ENCODE measurements at regions not wholly inside any gene's neighbourhood (a gene's known extent, or its start where the extent isn't known, plus 50 kb on each side); places are given as distances from the start of the nearest gene placed in this dataset.
"Not testable (repeated sequence)": the region's sequence is repeated elsewhere in the genome, so short reads cannot be mapped to it uniquely, and the experiment has no call there.

- intact Hi-C loops (cut with DNase I) = no loop called here
- Histone ChIP-seq H3K4me3 (no peak overlapping the region), H3K27ac (no peak overlapping the region), H3K27me3 (ENCODE audit: low read depth) (peaks cover 21% of the 10 kb centered on the region), H3K4me1 (no peaks in the 10 kb centered on the region), H3K9me3 (no peaks in the 10 kb centered on the region), H3K36me3 (no peaks in the 10 kb centered on the region)
- DNase-seq (no peak), ATAC-seq (no peak)
- no peak for TF ChIP-seq CTCF (IDR thresholded peaks at IDR 0.05)
These were observed 50.5 kb upstream of the OTOS start for GRCh38 chr2:240191001-240191400.

- Histone ChIP-seq H3K9me3 (no peaks in the 10 kb centered on the region), H3K4me3 (no peak overlapping the region), H3K27me3 (ENCODE audit: low read depth) (peaks cover 21% of the 10 kb centered on the region), H3K27ac (no peak overlapping the region), H3K36me3 (no peaks in the 10 kb centered on the region), H3K4me1 (no peaks in the 10 kb centered on the region)
- ATAC-seq (no peak), DNase-seq (no peak)
- intact Hi-C loops (cut with DNase I) = no loop called here
- no peak for TF ChIP-seq CTCF (IDR thresholded peaks at IDR 0.05)
These were observed 52.2 kb upstream of the OTOS start for GRCh38 chr2:240192661-240193060.

GRCh38 chr2:240194341-240194762, 53.9 kb upstream of the OTOS start:
- H3K4me1 ChIP-seq; H3K27ac ChIP-seq; ATAC-seq; DNase-seq; H3K36me3 ChIP-seq; intact Hi-C loops (cut with DNase I); H3K9me3 ChIP-seq; H3K4me3 ChIP-seq: not testable (repeated sequence)
- peaks cover 24% of the 10 kb centered on the region for H3K27me3 ChIP-seq (ENCODE audit: low read depth)

- ATAC-seq (no peak), DNase-seq (no peak)
- Histone ChIP-seq H3K4me1 (no peaks in the 10 kb centered on the region), H3K36me3 (no peaks in the 10 kb centered on the region), H3K27me3 (ENCODE audit: low read depth) (peaks cover 25% of the 10 kb centered on the region), H3K27ac (no peak overlapping the region), H3K4me3 (no peak overlapping the region), H3K9me3 (no peaks in the 10 kb centered on the region)
- TF ChIP-seq CTCF (IDR thresholded peaks at IDR 0.05) = no peak
- intact Hi-C loops (cut with DNase I) = no loop called here
These were observed 54.9 kb upstream of the OTOS start for GRCh38 chr2:240195316-240195861.

- H3K36me3 ChIP-seq = no peaks in the 10 kb centered on the region
- DNase-seq (no peak), ATAC-seq (no peak)
- intact Hi-C loops (cut with DNase I) = no loop called here
- no peak overlapping the region for H3K27ac ChIP-seq
- peaks cover 13% of the 10 kb centered on the region for H3K27me3 ChIP-seq (ENCODE audit: low read depth)
- H3K9me3 ChIP-seq = no peaks in the 10 kb centered on the region
- H3K4me3 ChIP-seq = no peak overlapping the region
- H3K4me1 ChIP-seq = no peaks in the 10 kb centered on the region
- no peak for TF ChIP-seq CTCF (IDR thresholded peaks at IDR 0.05)
These were observed 56.4 kb upstream of the OTOS start for GRCh38 chr2:240196716-240197461.

- no peak for DNase-seq
- Histone ChIP-seq H3K4me1 (no peaks in the 10 kb centered on the region), H3K27ac (no peak overlapping the region), H3K27me3 (ENCODE audit: low read depth) (peaks cover 7% of the 10 kb centered on the region), H3K9me3 (no peaks in the 10 kb centered on the region), H3K4me3 (no peak overlapping the region), H3K36me3 (no peaks in the 10 kb centered on the region)
- TF ChIP-seq CTCF (IDR thresholded peaks at IDR 0.05) = no peak
- intact Hi-C loops (cut with DNase I) = no loop called here
- ATAC-seq = no peak
These were observed 57.1 kb upstream of the OTOS start for GRCh38 chr2:240197462-240198139.

Data from lower lobe of right lung (tissue), 2 donors.